IPS-18a (cell line): ENCODE measurements at regions not wholly inside any gene's neighbourhood (a gene's known extent, or its start where the extent isn't known, plus 50 kb on each side); places are given as distances from the start of the nearest gene placed in this dataset.

ENCODE experiments used
- H3K27ac ChIP-seq: one replicate; pipeline ENCODE4 v1.5.1; 2013; ENCODE audit warnings: low read length
- H3K27me3 ChIP-seq: one replicate; pipeline ENCODE4 v1.6.1; 2013; ENCODE audit warnings: mild to moderate bottlenecking, low read length; ENCODE audit not compliant: control insufficient read depth, insufficient read depth
- H3K36me3 ChIP-seq: one replicate; pipeline ENCODE4 v1.6.1; 2013; ENCODE audit warnings: low read depth, low read length; ENCODE audit not compliant: control insufficient read depth
- H3K4me1 ChIP-seq: one replicate; pipeline ENCODE4 v1.6.1; 2013; ENCODE audit warnings: low read depth, low read length; ENCODE audit not compliant: control insufficient read depth
- H3K4me3 ChIP-seq: one replicate; pipeline ENCODE4 v1.5.1; 2013; ENCODE audit warnings: low read length
- H3K9ac ChIP-seq: one replicate; pipeline ENCODE4 v1.6.1; 2013; ENCODE audit warnings: mild to moderate bottlenecking, low read length, moderate library complexity
- H3K9me3 ChIP-seq: one replicate; pipeline ENCODE4 v1.6.1; 2013; ENCODE audit warnings: low read depth, low read length; ENCODE audit not compliant: control insufficient read depth

DNA sequence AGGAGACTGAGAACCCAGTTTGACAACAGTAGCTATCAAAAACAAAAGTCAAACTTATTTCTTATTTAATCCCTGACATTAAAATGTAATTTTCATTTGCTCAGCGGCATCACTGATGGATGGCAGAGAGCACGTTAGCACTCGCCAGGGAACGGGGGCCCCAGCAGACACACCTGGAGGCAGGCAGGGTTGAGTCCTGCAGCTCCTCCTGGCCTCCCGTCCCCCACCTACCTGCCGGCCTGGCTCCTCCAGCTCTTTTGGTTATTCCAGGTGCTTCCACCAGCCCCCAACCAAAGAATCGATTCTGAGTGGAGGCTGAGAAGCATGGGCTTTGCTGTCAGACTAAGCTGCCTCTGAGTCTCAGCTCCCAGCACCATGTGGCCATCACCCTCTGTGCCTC lies 113.6 kb downstream of the PHETA1 start:
- Histone ChIP-seq H3K4me1 (no peaks in the 10 kb centered on the region), H3K4me3 (no peak overlapping the region), H3K27ac (no peak overlapping the region), H3K9me3 (no peaks in the 10 kb centered on the region), H3K9ac (no peak overlapping the region), H3K27me3 (no peaks in the 10 kb centered on the region), H3K36me3 (no peaks in the 10 kb centered on the region)

DNA sequence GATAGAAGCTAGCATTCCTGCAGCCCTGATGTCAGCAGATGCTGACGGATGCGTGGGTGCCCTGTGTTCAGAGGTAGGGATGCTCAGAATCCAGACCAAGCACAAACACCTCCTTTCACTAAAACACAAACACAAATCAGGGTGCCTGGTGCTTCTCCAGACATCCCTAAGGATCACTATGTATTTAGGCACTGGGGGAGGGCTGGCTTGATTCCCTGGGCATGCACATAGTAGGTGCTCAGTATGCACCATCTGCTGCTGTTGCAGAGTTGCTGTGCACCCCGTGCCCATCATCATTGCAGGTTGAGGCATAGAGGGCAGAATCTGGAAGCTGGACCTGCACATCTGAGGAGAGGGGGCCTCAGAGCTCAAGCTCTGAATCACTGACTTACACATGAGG lies 114.8 kb downstream of the PHETA1 start:
- no peaks in the 10 kb centered on the region for H3K4me1 ChIP-seq
- H3K36me3 ChIP-seq: no peaks in the 10 kb centered on the region
- no peak overlapping the region for H3K9ac ChIP-seq
- no peaks in the 10 kb centered on the region for H3K9me3 ChIP-seq
- H3K27me3 ChIP-seq: no peaks in the 10 kb centered on the region
- no peak overlapping the region for H3K27ac ChIP-seq
- H3K4me3 ChIP-seq: no peak overlapping the region

- Histone ChIP-seq H3K4me1 (no peaks in the 10 kb centered on the region), H3K27me3 (no peaks in the 10 kb centered on the region), H3K9ac (no peak overlapping the region), H3K9me3 (no peaks in the 10 kb centered on the region), H3K27ac (no peak overlapping the region), H3K4me3 (no peak overlapping the region), H3K36me3 (no peaks in the 10 kb centered on the region)
Observed at GRCh38 chr12:111253213-111253612, 115.7 kb downstream of the PHETA1 start.

- Histone ChIP-seq H3K4me1 (no peaks in the 10 kb centered on the region), H3K9ac (no peak overlapping the region), H3K9me3 (no peaks in the 10 kb centered on the region), H3K27me3 (no peaks in the 10 kb centered on the region), H3K27ac (no peak overlapping the region), H3K4me3 (no peak overlapping the region), H3K36me3 (no peaks in the 10 kb centered on the region)
Observed at GRCh38 chr12:111251787-111252186, 117.1 kb downstream of the PHETA1 start.

GRCh38 chr12:111251058-111251730 lies 117.7 kb downstream of the PHETA1 start:
- no peaks in the 10 kb centered on the region for H3K36me3 ChIP-seq
- no peaks in the 10 kb centered on the region for H3K9me3 ChIP-seq
- H3K4me3 ChIP-seq: no peak overlapping the region
- no peak overlapping the region for H3K27ac ChIP-seq
- no peak overlapping the region for H3K9ac ChIP-seq
- no peaks in the 10 kb centered on the region for H3K27me3 ChIP-seq
- H3K4me1 ChIP-seq: no peaks in the 10 kb centered on the region

DNA sequence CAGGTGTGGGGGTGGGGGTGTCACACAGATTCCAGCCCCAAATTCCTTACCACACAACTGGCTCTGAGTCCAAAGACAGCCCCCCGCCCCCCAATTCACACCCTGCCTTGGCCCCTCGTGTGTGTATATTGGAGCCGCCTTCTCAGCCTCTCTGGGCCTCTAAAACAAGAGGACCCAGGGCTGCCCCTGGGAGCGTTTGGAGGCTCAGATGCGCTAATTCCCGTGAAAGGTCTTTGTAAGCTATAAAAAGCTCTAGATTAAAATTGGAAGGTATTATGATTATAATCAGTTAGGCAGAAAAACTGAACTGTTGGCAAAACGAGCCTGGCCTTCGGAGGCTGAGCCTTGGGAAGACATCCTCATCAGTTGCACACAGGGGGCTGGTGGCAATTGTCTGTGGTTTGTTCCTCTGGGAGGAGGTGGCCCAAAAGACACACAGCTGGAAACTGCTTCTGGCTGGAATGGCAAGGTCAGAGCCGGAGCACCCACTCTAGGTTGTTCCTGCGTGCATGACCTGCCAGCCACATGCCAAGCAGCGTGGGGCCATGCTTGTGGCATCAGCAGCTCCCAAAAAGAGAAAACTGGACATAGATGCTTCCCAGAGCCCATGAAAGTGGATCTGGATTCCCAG lies 118.5 kb downstream of the PHETA1 start:
- Histone ChIP-seq H3K4me1 (no peaks in the 10 kb centered on the region), H3K9me3 (no peaks in the 10 kb centered on the region), H3K36me3 (no peaks in the 10 kb centered on the region), H3K27me3 (no peaks in the 10 kb centered on the region), H3K9ac (no peak overlapping the region), H3K4me3 (no peak overlapping the region), H3K27ac (no peak overlapping the region)

GRCh38 chr12:111249757-111250156 lies 119.1 kb downstream of the PHETA1 start:
- H3K27me3 ChIP-seq: no peaks in the 10 kb centered on the region
- H3K4me3 ChIP-seq: no peak overlapping the region
- no peaks in the 10 kb centered on the region for H3K9me3 ChIP-seq
- H3K4me1 ChIP-seq: no peaks in the 10 kb centered on the region
- H3K9ac ChIP-seq: no peak overlapping the region
- no peaks in the 10 kb centered on the region for H3K36me3 ChIP-seq
- no peak overlapping the region for H3K27ac ChIP-seq

DNA sequence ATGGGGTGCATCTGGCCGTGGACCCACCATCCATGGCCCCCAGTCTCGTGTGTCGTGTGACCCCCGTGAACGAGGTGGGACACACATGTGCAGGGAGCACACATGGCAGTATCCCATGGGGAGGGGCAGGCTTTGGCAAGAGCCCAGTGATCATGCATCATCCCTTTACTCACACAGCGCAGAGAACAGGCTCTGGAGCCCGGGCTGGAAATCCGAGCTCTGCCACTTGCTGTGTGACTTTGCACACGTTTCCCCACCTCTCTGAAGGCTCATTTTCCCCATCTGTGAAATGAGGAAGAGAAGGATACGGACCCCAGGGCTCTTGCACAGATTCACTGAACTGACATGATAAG lies 119.9 kb downstream of the PHETA1 start:
- no peaks in the 10 kb centered on the region for H3K36me3 ChIP-seq
- H3K27me3 ChIP-seq: no peaks in the 10 kb centered on the region
- no peak overlapping the region for H3K9ac ChIP-seq
- H3K9me3 ChIP-seq: no peaks in the 10 kb centered on the region
- no peak overlapping the region for H3K4me3 ChIP-seq
- no peak overlapping the region for H3K27ac ChIP-seq
- no peaks in the 10 kb centered on the region for H3K4me1 ChIP-seq

DNA sequence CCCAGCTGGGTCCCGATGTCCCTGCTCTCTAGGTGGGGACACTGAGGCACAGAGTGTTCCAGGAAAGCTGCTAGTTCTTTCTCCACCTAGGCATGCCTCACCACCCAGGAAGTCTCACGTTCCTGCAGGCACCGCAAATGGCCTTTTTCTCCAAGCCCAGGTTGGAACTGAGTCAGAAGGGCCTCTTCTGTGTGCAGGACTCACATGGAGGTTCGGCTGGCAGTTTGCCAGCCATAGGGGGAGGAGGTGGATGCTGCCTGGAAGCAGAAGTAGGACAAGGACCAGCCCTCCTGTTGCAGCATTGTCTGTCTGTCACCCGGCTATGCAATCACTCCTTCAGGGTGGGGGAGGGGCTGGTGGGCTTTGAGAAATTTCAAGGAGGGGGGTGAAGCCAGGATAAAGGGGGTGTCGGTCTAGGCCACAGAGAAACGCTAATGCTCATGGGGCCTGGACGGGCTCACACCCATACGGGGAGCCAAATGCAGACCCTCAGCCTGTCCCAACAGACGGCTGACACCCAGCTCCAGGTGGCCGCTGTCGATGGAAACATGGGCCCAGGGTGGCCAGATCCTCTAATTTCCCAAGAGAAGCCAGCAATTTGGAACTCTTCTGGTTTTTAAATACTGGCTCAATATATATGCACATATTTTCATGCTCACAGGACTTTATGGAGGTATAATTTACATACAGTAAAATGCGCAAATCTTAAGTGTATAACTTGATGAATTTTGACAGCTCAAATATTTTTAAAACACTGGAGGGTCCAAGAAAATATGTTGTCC lies 120.5 kb downstream of the PHETA1 start:
- no peaks in the 10 kb centered on the region for H3K36me3 ChIP-seq
- no peaks in the 10 kb centered on the region for H3K27me3 ChIP-seq
- H3K4me1 ChIP-seq: no peaks in the 10 kb centered on the region
- H3K27ac ChIP-seq: no peak overlapping the region
- H3K9ac ChIP-seq: no peak overlapping the region
- H3K4me3 ChIP-seq: no peak overlapping the region
- H3K9me3 ChIP-seq: no peaks in the 10 kb centered on the region

GRCh38 chr12:111247083-111247783 lies 121.7 kb downstream of the PHETA1 start:
- no peaks in the 10 kb centered on the region for H3K27me3 ChIP-seq
- no peaks in the 10 kb centered on the region for H3K4me1 ChIP-seq
- H3K27ac ChIP-seq: no peak overlapping the region
- H3K36me3 ChIP-seq: no peaks in the 10 kb centered on the region
- no peak overlapping the region for H3K4me3 ChIP-seq
- H3K9me3 ChIP-seq: no peaks in the 10 kb centered on the region
- H3K9ac ChIP-seq: no peak overlapping the region

DNA sequence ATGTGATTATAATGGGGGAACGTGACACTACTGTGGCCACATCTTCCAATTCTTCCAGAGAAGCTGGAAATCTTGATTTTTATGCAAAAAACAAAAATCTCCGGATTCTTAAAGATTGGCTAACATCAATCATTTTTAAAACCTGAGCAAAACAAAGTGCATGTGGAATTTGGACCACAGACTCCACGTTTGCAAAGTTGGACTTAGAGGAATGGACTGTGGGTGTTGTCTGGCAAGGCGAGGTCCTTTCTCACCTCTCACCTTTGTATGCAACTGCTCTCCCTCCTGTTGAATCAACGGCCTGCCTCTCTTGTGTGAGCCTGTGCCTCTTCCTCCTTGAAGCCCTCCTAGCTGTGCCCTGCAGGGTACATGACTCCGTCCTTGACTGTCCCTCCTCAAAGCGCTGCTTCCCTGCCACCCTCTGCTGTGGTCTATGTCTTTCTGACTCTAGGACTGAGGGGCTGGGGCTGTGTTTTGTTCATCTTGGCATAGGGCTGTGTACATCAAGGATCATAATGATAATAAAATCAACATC lies 122.4 kb downstream of the PHETA1 start:
- Histone ChIP-seq H3K9ac (no peak overlapping the region), H3K27me3 (no peaks in the 10 kb centered on the region), H3K9me3 (no peaks in the 10 kb centered on the region), H3K4me3 (no peak overlapping the region), H3K36me3 (no peaks in the 10 kb centered on the region), H3K4me1 (no peaks in the 10 kb centered on the region), H3K27ac (no peak overlapping the region)
